LoVo (cell line): ENCODE measurements at regions not wholly inside any gene's neighbourhood (a gene's known extent, or its start where the extent isn't known, plus 50 kb on each side); places are given as distances from the start of the nearest gene placed in this dataset.
"Not testable (repeated sequence)": the region's sequence is repeated elsewhere in the genome, so short reads cannot be mapped to it uniquely, and the experiment has no call there.

Experiments
- DNase-seq: peaks from one replicate; pipeline ENCODE4 v3.0.0-alpha.2; 2016; ENCODE audit warnings: low spot score

GRCh38 chr13:80881942-80882445 is 541.1 kb upstream of the SPRY2 start:
- DNase-seq, result no peak

- no peak for DNase-seq
Measured at GRCh38 chr13:80881495-80881894, 540.6 kb upstream of the SPRY2 start.

GRCh38 chr13:80881034-80881433 is 540.1 kb upstream of the SPRY2 start:
- DNase-seq, result no peak

- no peak for DNase-seq
Measured at GRCh38 chr13:80877944-80878241, 537.0 kb upstream of the SPRY2 start.

- no peak for DNase-seq
Measured at GRCh38 chr13:80877209-80877943, 536.5 kb upstream of the SPRY2 start.

GRCh38 chr13:80873589-80873988 is 532.7 kb upstream of the SPRY2 start:
- no peak for DNase-seq

- not testable (repeated sequence) for DNase-seq
Measured at GRCh38 chr13:80871971-80872370, 531.0 kb upstream of the SPRY2 start.

GRCh38 chr13:80871481-80871880 is 530.6 kb upstream of the SPRY2 start:
- DNase-seq, result no peak

GRCh38 chr13:80870186-80870585 is 529.3 kb upstream of the SPRY2 start:
- no peak for DNase-seq

GRCh38 chr13:80866921-80867320 is 526.0 kb upstream of the SPRY2 start:
- DNase-seq, result no peak

GRCh38 chr13:80865329-80865728 is 524.4 kb upstream of the SPRY2 start:
- no peak for DNase-seq

GRCh38 chr13:80862456-80862855 is 521.5 kb upstream of the SPRY2 start:
- no peak for DNase-seq

GRCh38 chr13:80860845-80861244 is 519.9 kb upstream of the SPRY2 start:
- DNase-seq, result no peak

GRCh38 chr13:80858131-80858530 is 517.2 kb upstream of the SPRY2 start:
- no peak for DNase-seq

GRCh38 chr13:80857321-80857720 is 516.4 kb upstream of the SPRY2 start:
- no peak for DNase-seq

GRCh38 chr13:80850771-80851170 is 509.8 kb upstream of the SPRY2 start:
- no peak for DNase-seq

GRCh38 chr13:80844164-80844563 is 503.2 kb upstream of the SPRY2 start:
- DNase-seq, result no peak

GRCh38 chr13:80841414-80841813 is 500.5 kb upstream of the SPRY2 start:
- DNase-seq, result no peak

- DNase-seq, result no peak
Measured at GRCh38 chr13:80840316-80840976, 499.5 kb upstream of the SPRY2 start.

GRCh38 chr13:80835902-80836301 is 495.0 kb upstream of the SPRY2 start:
- DNase-seq, result no peak

GRCh38 chr13:80830431-80830830 is 489.5 kb upstream of the SPRY2 start:
- no peak for DNase-seq

- DNase-seq, result no peak
Measured at GRCh38 chr13:80828759-80829158, 487.8 kb upstream of the SPRY2 start.

GRCh38 chr13:80825276-80825675 is 484.4 kb upstream of the SPRY2 start:
- DNase-seq, result no peak

- DNase-seq, result no peak
Measured at GRCh38 chr13:80824229-80824628, 483.3 kb upstream of the SPRY2 start.
